ENCODE measurements at regions not wholly inside any gene's neighbourhood (a gene's known extent, or its start where the extent isn't known, plus 50 kb on each side); places are given as distances from the start of the nearest gene placed in this dataset.
"Not testable (repeated sequence)": the region's sequence is repeated elsewhere in the genome, so short reads cannot be mapped to it uniquely, and the experiment has no call there.

DNA sequence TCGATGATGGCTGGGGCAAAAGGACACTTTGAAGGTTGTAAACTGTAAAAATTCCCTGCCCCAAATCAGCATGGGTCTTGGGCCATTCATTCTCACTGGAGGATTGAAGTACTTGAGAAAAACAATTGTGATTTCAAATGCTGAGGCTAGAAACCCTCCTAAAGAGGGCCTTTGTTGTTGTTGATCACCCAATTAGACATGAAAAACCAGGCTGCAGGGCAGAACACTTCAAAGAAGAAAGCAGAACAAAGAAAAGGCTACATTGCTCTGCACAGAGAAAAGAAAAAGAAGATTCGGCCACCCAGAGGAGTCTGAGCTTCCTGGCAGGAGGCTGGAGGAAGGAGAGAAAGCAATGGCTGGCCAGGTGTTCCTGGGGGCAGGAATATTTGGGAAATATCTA lies 143.1 kb downstream of the NPY start:
- no peak for DNase-seq
- Mint-ChIP-seq H3K9me3 (no peaks in the 10 kb centered on the region), H3K27ac (no peak overlapping the region), H3K27me3 (peaks cover 4% of the 10 kb centered on the region), H3K4me3 (no peak overlapping the region), H3K4me1 (no peaks in the 10 kb centered on the region), H3K36me3 (ENCODE audit: low read depth) (no peaks in the 10 kb centered on the region)
- ChIA-PET CTCF (no interaction called here), POLR2A (no interaction called here)

DNA sequence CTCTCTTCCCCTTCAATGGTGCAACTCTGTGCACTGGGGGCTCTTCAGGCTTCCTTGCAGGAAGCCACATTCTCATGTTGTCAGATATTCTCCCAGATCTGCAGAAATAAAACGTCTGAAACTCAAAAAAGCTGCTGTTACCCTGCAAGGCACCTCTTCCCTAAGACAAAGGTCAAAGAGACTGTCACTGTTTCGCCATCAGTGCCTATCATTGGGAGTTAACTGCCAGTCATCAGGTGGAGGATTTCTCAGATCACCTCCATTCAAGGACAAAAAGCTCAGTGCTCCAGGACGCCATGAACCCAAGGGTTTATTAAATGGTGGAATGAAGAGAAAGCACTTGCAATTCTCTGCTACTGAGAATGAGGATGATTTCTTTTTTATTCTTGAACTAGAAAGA lies 144.6 kb upstream of the PALS2 start:
- ChIA-PET CTCF (interaction anchor here (0.6 kb wide), 2 partner anchors 10 to 150 kb away, joined by 3 to 8 read pairs; no protein-coding TSS in a partner anchor), POLR2A (no interaction called here)
- no peak for DNase-seq
- no peak overlapping the region for H3K4me3 Mint-ChIP-seq
- H3K4me1 Mint-ChIP-seq, result no peaks in the 10 kb centered on the region
- H3K9me3 Mint-ChIP-seq, result no peaks in the 10 kb centered on the region
- H3K27ac Mint-ChIP-seq, result no peak overlapping the region
- H3K36me3 Mint-ChIP-seq (ENCODE audit: low read depth), result no peaks in the 10 kb centered on the region
- H3K27me3 Mint-ChIP-seq, result peaks cover 4% of the 10 kb centered on the region

DNA sequence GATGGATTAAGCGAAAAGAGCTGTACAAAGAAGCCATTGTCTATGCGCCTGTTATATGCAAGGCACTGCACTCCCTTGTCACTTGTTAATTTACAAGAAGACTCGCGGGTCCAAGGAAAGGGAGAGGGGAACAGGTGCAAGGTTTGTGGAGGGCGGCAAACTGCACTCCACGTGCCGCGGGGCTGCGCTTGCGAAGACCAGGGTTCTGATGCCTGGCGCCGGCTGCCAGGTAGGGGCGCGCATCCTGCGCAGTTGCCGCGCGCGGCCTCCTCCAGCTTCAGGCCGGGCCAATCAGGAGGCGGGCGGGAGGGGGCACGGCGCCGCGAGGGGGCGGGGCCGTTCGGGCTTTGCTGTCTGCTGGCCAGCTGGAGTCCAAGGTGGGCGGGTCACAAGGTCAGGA lies 140.6 kb upstream of the PALS2 start:
- ChIA-PET POLR2A (no interaction called here), CTCF (no interaction called here)
- Mint-ChIP-seq H3K4me3 (no peak overlapping the region), H3K36me3 (ENCODE audit: low read depth) (no peaks in the 10 kb centered on the region), H3K27ac (no peak overlapping the region), H3K9me3 (no peaks in the 10 kb centered on the region), H3K4me1 (no peaks in the 10 kb centered on the region), H3K27me3 (no peaks in the 10 kb centered on the region)
- DNase-seq, result no peak

DNA sequence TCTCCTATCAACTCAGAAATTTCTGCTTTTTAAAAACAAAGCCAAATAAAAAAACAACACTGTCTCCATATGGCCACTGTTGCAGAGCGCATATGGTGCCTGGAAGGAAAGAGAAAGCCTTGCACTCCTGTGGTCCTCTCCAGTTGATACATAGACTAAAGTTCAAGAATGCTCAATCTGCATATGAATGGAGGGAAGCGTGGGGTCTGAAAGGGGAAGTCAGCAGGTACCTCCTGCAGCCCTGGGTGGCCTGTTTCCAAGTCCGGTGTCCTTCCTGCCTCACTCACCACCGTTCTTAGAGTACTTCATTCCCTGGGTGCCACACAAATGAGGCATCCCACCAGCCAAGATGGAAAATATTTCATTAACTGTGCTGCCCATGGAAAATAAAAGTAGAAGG lies 138.3 kb upstream of the PALS2 start:
- H3K27ac Mint-ChIP-seq, result no peak overlapping the region
- no peaks in the 10 kb centered on the region for H3K9me3 Mint-ChIP-seq
- no peaks in the 10 kb centered on the region for H3K27me3 Mint-ChIP-seq
- POLR2A ChIA-PET, result interaction anchor here (0.5 kb wide), 1 partner anchor 19 kb away, joined by 3 read pairs; no protein-coding TSS in a partner anchor
- no peak for DNase-seq
- peaks cover 10% of the 10 kb centered on the region for H3K4me1 Mint-ChIP-seq
- no peak overlapping the region for H3K4me3 Mint-ChIP-seq
- no peaks in the 10 kb centered on the region for H3K36me3 Mint-ChIP-seq (ENCODE audit: low read depth)
- CTCF ChIA-PET, result no interaction called here

DNA sequence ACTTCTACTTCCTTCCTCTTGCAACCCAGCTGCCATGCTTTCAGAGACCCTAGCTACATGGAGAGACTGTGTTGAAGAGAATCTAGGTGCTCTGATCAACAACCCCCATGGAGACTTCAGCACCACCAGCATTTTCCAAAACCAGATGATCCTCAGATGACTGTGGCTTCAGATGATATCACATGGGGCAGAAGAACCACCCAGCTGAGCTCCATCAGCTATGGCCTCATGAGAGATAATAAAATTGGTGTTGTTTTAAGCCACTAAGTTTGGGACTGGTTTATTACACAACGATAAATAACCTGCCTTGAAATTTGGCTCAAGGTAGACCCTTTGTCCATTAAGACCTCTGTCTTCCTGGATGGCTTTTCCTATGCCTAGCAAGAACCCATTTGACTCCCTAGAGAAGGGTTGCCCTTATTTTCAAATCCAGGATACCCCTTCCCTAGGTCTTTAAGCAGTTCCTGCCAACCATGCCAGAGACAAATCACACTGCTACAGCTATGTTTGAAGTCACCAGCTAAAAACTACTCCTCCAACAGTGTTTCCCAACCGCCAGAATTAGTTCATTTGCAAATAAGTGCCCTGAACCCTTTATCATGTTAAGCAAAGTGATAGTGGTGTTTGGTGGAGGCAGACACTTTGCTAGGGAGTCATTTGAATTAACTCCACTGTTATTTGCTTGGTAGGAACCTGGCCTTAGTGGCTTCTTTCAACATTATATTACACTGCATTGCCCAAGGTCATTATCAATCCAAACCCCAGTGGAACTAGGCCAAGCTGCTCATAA lies 136.9 kb upstream of the PALS2 start:
- CTCF ChIA-PET, result no interaction called here
- no peaks in the 10 kb centered on the region for H3K9me3 Mint-ChIP-seq
- H3K4me1 Mint-ChIP-seq, result peaks cover 16% of the 10 kb centered on the region
- no peak for DNase-seq
- no peaks in the 10 kb centered on the region for H3K27me3 Mint-ChIP-seq
- no peak overlapping the region for H3K4me3 Mint-ChIP-seq
- H3K27ac Mint-ChIP-seq, result no peak overlapping the region
- H3K36me3 Mint-ChIP-seq (ENCODE audit: low read depth), result no peaks in the 10 kb centered on the region
- POLR2A ChIA-PET, result interaction anchor here (0.7 kb wide), 1 partner anchor 8 kb away, joined by 3 read pairs; no protein-coding TSS in a partner anchor

DNA sequence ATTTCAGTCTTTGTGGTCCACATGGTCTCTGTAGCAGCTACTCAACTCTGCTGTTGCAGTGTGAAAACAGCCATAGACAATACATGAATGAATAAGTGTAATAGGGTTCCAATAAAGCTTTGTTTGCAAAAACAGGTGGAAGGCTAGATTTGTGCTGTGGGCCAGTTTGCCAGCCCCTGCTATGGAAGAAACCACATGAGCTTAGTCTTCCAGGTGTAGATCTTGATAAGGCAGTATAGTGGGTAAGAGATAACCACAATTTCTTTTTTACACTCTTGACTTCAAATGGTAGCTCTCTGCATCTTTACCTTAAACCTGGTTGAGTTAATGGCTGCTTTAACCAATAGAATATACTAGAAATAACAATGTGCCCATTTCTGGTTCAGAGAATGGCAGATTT lies 135.0 kb upstream of the PALS2 start:
- no peak overlapping the region for H3K4me3 Mint-ChIP-seq
- CTCF ChIA-PET, result interaction anchor here (0.7 kb wide), 1 partner anchor 9 kb away, joined by 8 read pairs; no protein-coding TSS in a partner anchor

DNA sequence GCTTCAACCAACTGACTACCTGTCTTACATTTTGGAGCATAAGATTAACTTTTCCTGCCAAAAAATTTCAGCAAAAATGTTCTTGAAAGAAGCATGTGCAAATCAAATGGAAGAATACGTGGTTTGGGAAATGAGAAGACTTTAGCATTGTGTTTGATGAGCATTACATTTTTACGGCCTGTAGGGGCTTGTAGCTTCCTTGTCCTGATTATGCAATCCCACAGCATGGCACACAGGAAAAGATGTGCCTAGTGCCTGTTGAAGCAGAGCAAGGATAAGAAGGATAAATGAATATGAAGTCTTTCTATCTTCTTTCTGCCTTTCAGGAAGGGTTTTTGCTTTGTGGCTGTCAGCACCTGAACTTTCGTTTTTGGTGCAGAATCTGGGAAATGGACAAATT lies 134.1 kb upstream of the PALS2 start:
- CTCF ChIA-PET, POLR2A ChIA-PET, H3K4me3 Mint-ChIP-seq: not testable (repeated sequence)

More for the DNA sequence above, 135.0 kb upstream of the PALS2 start:
- Mint-ChIP-seq H3K27me3 (no peaks in the 10 kb centered on the region), H3K27ac (no peak overlapping the region), H3K36me3 (ENCODE audit: low read depth) (no peaks in the 10 kb centered on the region), H3K9me3 (no peaks in the 10 kb centered on the region), H3K4me1 (peaks cover 26% of the 10 kb centered on the region)
- POLR2A ChIA-PET, result no interaction called here
- DNase-seq, result no peak

DNA sequence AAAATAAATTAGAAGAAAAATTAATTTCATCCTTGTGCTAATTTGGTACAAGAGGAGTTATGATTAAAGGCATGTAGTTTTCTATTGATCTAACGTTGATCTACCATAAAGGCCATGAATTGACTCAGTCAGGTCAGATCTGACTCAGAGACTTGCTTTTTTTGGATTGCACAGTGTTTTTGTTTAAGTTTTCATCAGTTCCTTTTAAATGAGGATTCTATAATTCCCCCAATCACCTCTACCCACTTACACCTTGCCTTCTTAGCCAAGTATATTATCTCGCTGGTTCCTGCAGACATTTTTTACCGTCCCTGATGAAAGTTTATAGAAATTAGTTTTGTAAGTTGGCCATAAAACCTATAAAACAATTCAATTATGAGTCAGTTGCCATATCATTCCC lies 132.4 kb upstream of the PALS2 start:
- POLR2A ChIA-PET, result no interaction called here
- H3K4me1 Mint-ChIP-seq, result peaks cover 26% of the 10 kb centered on the region
- no peak overlapping the region for H3K27ac Mint-ChIP-seq
- CTCF ChIA-PET, result no interaction called here
- H3K9me3 Mint-ChIP-seq, result no peaks in the 10 kb centered on the region
- H3K4me3 Mint-ChIP-seq, result no peak overlapping the region
- no peak for DNase-seq
- H3K27me3 Mint-ChIP-seq, result no peaks in the 10 kb centered on the region
- H3K36me3 Mint-ChIP-seq (ENCODE audit: low read depth), result no peaks in the 10 kb centered on the region

More for the DNA sequence above, 134.1 kb upstream of the PALS2 start:
- not testable (repeated sequence) for H3K36me3 Mint-ChIP-seq (ENCODE audit: low read depth); H3K9me3 Mint-ChIP-seq; H3K27ac Mint-ChIP-seq; H3K27me3 Mint-ChIP-seq; DNase-seq
- peaks cover 26% of the 10 kb centered on the region for H3K4me1 Mint-ChIP-seq

DNA sequence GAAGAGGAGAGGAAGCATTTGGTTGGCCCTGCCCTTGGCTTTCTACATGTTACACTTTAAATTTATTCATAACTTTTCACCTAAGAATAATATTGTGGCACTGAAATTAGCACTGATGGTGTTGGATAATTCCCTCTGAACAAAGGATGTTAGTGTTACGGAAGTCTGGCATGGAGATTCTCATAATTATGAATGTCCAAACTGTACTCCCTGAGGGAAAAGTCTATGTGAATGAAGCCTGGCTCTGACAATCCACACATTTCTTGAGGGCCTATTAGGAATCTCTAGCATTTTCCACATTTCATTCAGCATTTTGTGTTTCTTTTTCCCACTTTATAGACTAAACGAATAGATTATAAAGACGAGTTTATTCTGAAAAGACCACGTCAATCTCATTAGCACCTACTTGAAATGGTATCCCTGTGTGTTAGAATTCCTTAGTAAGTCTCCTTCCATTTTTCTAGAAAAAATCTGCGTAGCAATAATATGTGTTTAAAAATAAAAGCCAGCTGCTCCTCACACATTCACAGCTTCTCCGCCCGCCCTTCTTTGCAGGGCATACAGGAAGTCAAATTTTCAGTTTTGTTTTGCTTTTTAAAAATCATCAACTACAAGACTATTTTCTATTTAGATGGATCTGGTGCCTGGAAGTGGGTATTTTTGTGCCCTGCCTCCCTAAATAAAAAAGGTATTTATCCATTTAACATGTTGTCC lies 131.8 kb upstream of the PALS2 start:
- POLR2A ChIA-PET, result no interaction called here
- no peak overlapping the region for H3K4me3 Mint-ChIP-seq

DNA sequence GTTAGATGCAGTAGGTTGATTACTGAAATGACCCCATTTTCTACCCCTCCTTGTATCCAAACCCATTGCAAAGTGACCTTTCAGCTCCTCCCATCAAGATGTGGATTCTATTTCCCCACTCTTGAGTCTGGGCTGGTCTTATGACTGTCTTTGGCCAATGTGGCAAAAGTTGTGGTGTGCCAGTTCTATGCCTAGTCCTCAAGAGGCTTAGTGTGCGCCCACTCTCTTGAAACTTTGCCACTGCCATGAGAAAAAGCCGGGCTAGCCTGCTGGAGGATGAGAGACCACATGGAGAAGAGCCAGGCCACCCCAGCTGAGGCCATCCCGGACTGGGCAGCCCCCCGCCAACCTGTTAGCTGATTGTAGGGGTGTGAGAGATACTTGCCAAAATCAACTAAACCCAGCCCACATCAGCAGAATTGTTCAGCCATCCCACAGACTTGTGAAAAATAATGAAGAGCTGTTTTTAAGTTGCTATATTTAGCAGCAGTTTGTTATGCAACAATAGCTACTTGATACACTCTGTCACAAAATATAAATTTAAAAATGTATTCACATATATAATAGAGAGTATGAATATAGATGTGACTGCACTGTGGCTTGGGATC lies 131.0 kb upstream of the PALS2 start:
- DNase-seq, result no peak
- H3K27me3 Mint-ChIP-seq, result peaks cover 3% of the 10 kb centered on the region
- POLR2A ChIA-PET, result no interaction called here
- no peaks in the 10 kb centered on the region for H3K36me3 Mint-ChIP-seq (ENCODE audit: low read depth)
- no peaks in the 10 kb centered on the region for H3K9me3 Mint-ChIP-seq
- H3K27ac Mint-ChIP-seq, result no peak overlapping the region
- H3K4me3 Mint-ChIP-seq, result no peak overlapping the region
- CTCF ChIA-PET, result no interaction called here
- H3K4me1 Mint-ChIP-seq, result peaks cover 26% of the 10 kb centered on the region

More for the DNA sequence above, 131.8 kb upstream of the PALS2 start:
- peaks cover 26% of the 10 kb centered on the region for H3K4me1 Mint-ChIP-seq
- no peaks in the 10 kb centered on the region for H3K36me3 Mint-ChIP-seq (ENCODE audit: low read depth)
- CTCF ChIA-PET, result no interaction called here
- no peaks in the 10 kb centered on the region for H3K9me3 Mint-ChIP-seq
- no peak overlapping the region for H3K27ac Mint-ChIP-seq
- DNase-seq, result no peak
- no peaks in the 10 kb centered on the region for H3K27me3 Mint-ChIP-seq

DNA sequence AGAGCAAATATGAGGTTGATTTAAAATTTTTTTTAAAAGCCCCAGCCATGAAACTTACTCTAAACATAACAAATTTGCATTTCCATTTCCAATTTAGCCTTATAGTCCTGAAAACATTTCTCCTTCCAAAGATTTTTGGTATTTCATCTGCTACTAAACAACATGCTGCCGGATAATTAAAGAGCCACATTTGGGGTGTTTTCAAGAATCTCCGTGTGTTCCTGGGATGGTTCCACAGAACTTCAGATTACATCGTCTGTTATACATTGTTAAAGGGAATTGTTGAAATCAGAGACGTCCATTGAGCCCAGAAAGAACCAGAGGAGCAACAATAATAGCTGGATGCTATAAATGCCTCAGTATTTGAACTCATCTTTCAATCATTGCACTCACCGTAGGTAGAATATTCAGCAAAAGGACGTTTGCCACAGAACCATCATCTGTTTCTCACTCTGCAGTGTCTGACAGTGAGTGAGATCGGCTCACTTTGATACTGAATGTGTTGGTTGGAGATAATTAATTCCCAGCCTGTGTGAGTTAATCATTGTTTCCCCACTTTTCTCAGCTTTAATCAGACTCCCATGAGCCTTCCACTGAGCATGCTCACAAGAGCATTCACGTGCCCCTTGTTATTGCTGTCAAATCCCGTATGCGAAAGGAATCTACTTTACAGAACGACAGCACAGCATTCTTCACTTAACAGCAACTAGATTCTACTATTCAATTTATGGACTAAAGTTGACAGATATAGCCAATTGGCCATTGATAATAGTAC lies 128.4 kb upstream of the PALS2 start:
- Mint-ChIP-seq H3K27me3 (peaks cover 9% of the 10 kb centered on the region), H3K4me3 (no peak overlapping the region), H3K9me3 (no peaks in the 10 kb centered on the region), H3K27ac (no peak overlapping the region), H3K36me3 (ENCODE audit: low read depth) (no peaks in the 10 kb centered on the region), H3K4me1 (peaks cover 16% of the 10 kb centered on the region)
- ChIA-PET POLR2A (no interaction called here), CTCF (no interaction called here)
- no peak for DNase-seq

DNA sequence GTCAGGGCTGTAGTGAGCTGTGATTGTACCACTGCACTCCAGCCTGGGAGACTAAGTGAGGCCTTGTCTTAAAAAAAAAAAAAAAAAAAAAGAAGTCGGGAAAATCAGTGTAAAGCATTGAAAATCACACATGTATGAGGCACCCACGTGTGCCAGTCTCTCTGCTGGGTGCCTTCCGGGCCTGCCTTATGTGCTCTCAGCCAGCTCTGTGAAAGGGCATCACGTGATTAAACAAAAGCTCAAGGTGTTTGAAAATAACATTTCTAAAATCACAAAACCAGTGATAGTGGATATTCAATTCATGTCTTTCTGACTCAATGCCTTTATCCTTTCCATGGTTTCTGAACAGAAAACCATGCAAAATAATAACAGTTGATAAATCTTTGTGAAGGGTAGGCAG lies 125.2 kb upstream of the PALS2 start:
- DNase-seq, result no peak
- Mint-ChIP-seq H3K27ac (no peak overlapping the region), H3K4me3 (no peak overlapping the region), H3K9me3 (no peaks in the 10 kb centered on the region), H3K27me3 (peaks cover 11% of the 10 kb centered on the region), H3K36me3 (ENCODE audit: low read depth) (no peaks in the 10 kb centered on the region), H3K4me1 (no peaks in the 10 kb centered on the region)
- CTCF ChIA-PET, result no interaction called here
- POLR2A ChIA-PET, result no interaction called here

DNA sequence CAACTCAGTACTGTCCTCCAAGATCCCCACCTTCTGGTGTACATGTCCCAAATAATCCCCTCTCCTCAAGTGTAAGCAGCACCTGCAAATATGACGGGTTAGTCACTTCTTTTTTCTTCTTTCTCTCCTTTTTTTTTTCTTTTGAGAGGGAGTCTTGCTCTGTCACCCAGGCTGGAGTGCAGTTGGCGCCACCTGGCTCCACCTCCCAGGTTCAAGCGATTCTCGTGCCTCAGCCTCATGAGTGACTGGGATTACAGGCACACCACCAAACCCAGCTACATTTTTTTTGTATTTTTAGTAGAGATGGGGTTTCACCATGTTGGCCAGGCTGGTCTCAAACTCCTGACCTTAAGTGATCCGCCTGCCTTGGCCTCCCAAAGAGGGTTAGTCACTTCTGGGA lies 123.8 kb upstream of the PALS2 start:
- H3K27me3 Mint-ChIP-seq, result peaks cover 11% of the 10 kb centered on the region
- H3K9me3 Mint-ChIP-seq; H3K4me1 Mint-ChIP-seq; CTCF ChIA-PET; POLR2A ChIA-PET; H3K4me3 Mint-ChIP-seq; H3K36me3 Mint-ChIP-seq (ENCODE audit: low read depth); DNase-seq; H3K27ac Mint-ChIP-seq: not testable (repeated sequence)
